ENCODE measurements at regions not wholly inside any gene's neighbourhood (a gene's known extent, or its start where the extent isn't known, plus 50 kb on each side); places are given as distances from the start of the nearest gene placed in this dataset.

DNA sequence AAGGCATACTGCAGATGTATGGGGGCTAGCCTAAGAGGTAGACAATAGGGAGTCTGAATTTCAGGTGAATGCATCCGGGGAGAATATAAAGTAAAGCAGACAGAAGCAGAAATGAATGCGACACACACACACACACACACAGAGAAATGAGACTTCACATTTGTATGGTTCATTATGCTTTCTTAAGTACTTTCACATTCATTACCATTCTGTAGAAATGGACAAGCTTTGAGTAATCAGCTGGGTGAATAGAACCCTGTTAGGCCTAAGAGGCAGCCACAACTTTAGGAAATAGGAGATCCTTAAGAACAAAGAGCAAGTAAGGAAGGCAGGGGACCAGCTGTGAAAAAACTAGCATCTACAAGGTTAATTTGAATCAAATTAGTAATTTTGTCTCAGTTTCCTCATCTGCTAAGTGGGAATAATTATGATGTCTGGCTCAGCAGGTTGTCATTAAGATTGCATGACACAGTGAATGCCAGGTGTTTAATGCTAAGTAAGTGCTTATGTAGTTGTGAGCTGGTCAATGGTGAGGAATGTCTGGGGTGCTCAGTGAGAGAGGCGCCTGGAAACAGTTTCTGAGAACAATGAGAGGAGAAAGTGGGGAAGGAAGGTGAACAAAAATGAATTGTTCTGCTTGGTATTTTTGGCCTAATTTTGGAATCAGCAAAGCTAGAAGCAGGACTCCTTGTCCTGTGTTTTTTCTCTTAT lies 265.8 kb upstream of the CLINT1 start:
- Histone ChIP-seq H3K27ac (ENCODE audit: low read depth in 1 of 2, low read length in 2 of 2) (no peak overlapping the region), H3K36me3 (replicated peaks in 1 of 2; ENCODE audit: control insufficient read depth in 1 of 2, insufficient read depth in 2 of 2, low read length in 2 of 2) (no peaks in the 10 kb centered on the region), H3K9me3 (replicated peaks in 1 of 2; ENCODE audit: control insufficient read depth in 1 of 2, insufficient read depth in 1 of 2, low read length in 2 of 2) (no peaks in the 10 kb centered on the region), H3K4me2 (replicated peaks; ENCODE audit: extremely low read depth, low read length, poor library complexity, severe bottlenecking) (no peak overlapping the region), H3K79me2 (ENCODE audit: insufficient read depth, low read length) (no peaks in the 10 kb centered on the region), H4K20me1 (ENCODE audit: insufficient read depth, low read length) (no peaks in the 10 kb centered on the region), H2AFZ (ENCODE audit: insufficient read depth, low read depth, low read length, poor library complexity, severe bottlenecking) (no peak overlapping the region), H3K4me3 (replicated peaks in 1 of 3; ENCODE audit: low read depth in 2 of 3, low read length in 3 of 3) (no peak overlapping the region), H3K4me1 (ENCODE audit: control insufficient read depth in 1 of 2, insufficient read depth in 2 of 2, low read length in 2 of 2) (no peaks in the 10 kb centered on the region), H3K9ac (ENCODE audit: insufficient read depth, low read length, poor library complexity, severe bottlenecking) (no peak overlapping the region), H3K27me3 (ENCODE audit: control insufficient read depth in 2 of 2, insufficient read depth in 2 of 2, low read length in 2 of 2) (no peaks in the 10 kb centered on the region)
- no peaks in the 10 kb centered on the region for H3K36me3 Mint-ChIP-seq
- no peaks in the 10 kb centered on the region for H3K9me3 Mint-ChIP-seq
- no peak overlapping the region for H3K4me3 Mint-ChIP-seq
- H3K4me1 Mint-ChIP-seq, result peaks cover 3% of the 10 kb centered on the region
- DNase-seq, result no peak
- 100% methylated on average over 1 of the region's 3 CpGs for WGBS (ENCODE audit: insufficient coverage)
- peaks cover 0 to 3% (median 2%) of the 10 kb centered on the region in 3 donors for H3K27me3 Mint-ChIP-seq (ENCODE audit: low read depth in 3 of 3)
- intact Hi-C loops (cut with micrococcal nuclease), result no loop called here
- TF ChIP-seq, protein P1, sequence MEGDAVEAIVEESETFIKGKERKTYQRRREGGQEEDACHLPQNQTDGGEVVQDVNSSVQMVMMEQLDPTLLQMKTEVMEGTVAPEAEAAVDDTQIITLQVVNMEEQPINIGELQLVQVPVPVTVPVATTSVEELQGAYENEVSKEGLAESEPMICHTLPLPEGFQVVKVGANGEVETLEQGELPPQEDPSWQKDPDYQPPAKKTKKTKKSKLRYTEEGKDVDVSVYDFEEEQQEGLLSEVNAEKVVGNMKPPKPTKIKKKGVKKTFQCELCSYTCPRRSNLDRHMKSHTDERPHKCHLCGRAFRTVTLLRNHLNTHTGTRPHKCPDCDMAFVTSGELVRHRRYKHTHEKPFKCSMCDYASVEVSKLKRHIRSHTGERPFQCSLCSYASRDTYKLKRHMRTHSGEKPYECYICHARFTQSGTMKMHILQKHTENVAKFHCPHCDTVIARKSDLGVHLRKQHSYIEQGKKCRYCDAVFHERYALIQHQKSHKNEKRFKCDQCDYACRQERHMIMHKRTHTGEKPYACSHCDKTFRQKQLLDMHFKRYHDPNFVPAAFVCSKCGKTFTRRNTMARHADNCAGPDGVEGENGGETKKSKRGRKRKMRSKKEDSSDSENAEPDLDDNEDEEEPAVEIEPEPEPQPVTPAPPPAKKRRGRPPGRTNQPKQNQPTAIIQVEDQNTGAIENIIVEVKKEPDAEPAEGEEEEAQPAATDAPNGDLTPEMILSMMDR (IDR thresholded peaks at IDR 0.05), result no peak
- no peak overlapping the region for H3K27ac Mint-ChIP-seq

DNA sequence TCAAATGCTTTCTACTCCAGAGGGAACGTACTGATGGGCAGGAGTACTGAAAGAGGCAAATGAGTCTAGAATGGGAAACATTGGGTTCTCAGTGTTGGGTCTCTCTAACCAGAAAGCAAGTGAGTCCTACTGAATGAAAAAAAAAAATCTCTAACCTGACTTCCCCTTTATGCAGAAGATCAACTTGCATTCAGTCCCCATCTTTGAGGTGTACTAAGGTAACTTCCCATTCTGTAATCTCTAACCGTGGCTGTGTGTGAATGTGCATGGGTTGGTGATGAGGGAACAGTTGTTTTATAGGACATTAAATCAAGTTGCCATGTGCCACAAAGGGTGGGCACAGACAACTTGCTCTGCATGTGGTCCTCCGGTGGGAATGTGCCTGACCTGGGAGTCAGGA lies 264.6 kb upstream of the CLINT1 start:
- no peak overlapping the region for H3K27ac Mint-ChIP-seq

More for the DNA sequence above, 264.6 kb upstream of the CLINT1 start:
- Histone ChIP-seq H4K20me1 (ENCODE audit: insufficient read depth, low read length) (no peaks in the 10 kb centered on the region), H3K27ac (ENCODE audit: low read depth in 1 of 2, low read length in 2 of 2) (no peak overlapping the region), H3K27me3 (ENCODE audit: control insufficient read depth in 2 of 2, insufficient read depth in 2 of 2, low read length in 2 of 2) (no peaks in the 10 kb centered on the region), H3K36me3 (replicated peaks in 1 of 2; ENCODE audit: control insufficient read depth in 1 of 2, insufficient read depth in 2 of 2, low read length in 2 of 2) (no peaks in the 10 kb centered on the region), H2AFZ (ENCODE audit: insufficient read depth, low read depth, low read length, poor library complexity, severe bottlenecking) (no peak overlapping the region), H3K4me1 (ENCODE audit: control insufficient read depth in 1 of 2, insufficient read depth in 2 of 2, low read length in 2 of 2) (no peaks in the 10 kb centered on the region), H3K79me2 (ENCODE audit: insufficient read depth, low read length) (no peaks in the 10 kb centered on the region), H3K9ac (ENCODE audit: insufficient read depth, low read length, poor library complexity, severe bottlenecking) (no peak overlapping the region), H3K4me3 (replicated peaks in 1 of 3; ENCODE audit: low read depth in 2 of 3, low read length in 3 of 3) (no peak overlapping the region), H3K9me3 (replicated peaks in 1 of 2; ENCODE audit: control insufficient read depth in 1 of 2, insufficient read depth in 1 of 2, low read length in 2 of 2) (no peaks in the 10 kb centered on the region), H3K4me2 (replicated peaks; ENCODE audit: extremely low read depth, low read length, poor library complexity, severe bottlenecking) (no peak overlapping the region)
- no peaks in the 10 kb centered on the region for H3K9me3 Mint-ChIP-seq
- H3K36me3 Mint-ChIP-seq, result no peaks in the 10 kb centered on the region
- peaks cover 3% of the 10 kb centered on the region for H3K4me1 Mint-ChIP-seq
- TF ChIP-seq, protein P1 (IDR thresholded peaks at IDR 0.05), result no peak
- WGBS (ENCODE audit: insufficient coverage), result no CpG with 5 or more reads among the region's 3 CpGs
- H3K27me3 Mint-ChIP-seq (ENCODE audit: low read depth in 3 of 3), result peaks cover 0 to 3% (median 0%) of the 10 kb centered on the region in 3 donors
- no peak overlapping the region for H3K4me3 Mint-ChIP-seq
- intact Hi-C loops (cut with micrococcal nuclease), result no loop called here
- no peak for DNase-seq
